Transverse colon (tissue), 4 donors: ENCODE measurements at regions not wholly inside any gene's neighbourhood (a gene's known extent, or its start where the extent isn't known, plus 50 kb on each side); places are given as distances from the start of the nearest gene placed in this dataset.

Experiments
- CTCF ChIP-seq, 5 experiments: fragments of 200-600 bp in 3 of 5; fragments of 450-650 bp in 2 of 5; sonication (generic) in 3 of 5; IDR thresholded peaks; 1 replicate in 2 of 5; 2 replicates in 3 of 5; pipeline ENCODE4 v1.5.1; 2016 to 2017; ENCODE audit warnings: antibody characterized with exemption in 5 of 5, inconsistent platforms in 3 of 5, mild to moderate bottlenecking in 2 of 5, moderate library complexity in 1 of 5
- EP300 ChIP-seq: sonication (generic); formaldehyde crosslinking; IDR thresholded peaks from one replicate; pipeline ENCODE4 v1.6.1; 2017; ENCODE audit warnings: antibody characterized with exemption, low read depth
- POLR2A ChIP-seq: fragments of 450-650 bp; IDR thresholded peaks from one replicate; pipeline ENCODE4 v1.6.1; 2016; ENCODE audit warnings: antibody characterized with exemption, mild to moderate bottlenecking, moderate library complexity
- POLR2AphosphoS5 ChIP-seq, 3 donors: sonication (generic); formaldehyde crosslinking; IDR thresholded peaks; one replicate each; pipeline ENCODE4 v1.6.1; 2016; ENCODE audit warnings: antibody characterized with exemption in 3 of 3

- TF ChIP-seq CTCF (IDR thresholded peaks at IDR 0.05) = no peak
- TF ChIP-seq POLR2A = no peak
- no peak for TF ChIP-seq POLR2AphosphoS5 (IDR thresholded peaks at IDR 0.05)
- TF ChIP-seq EP300 = no peak
These were observed 99.8 kb upstream of the KCNH7 start for GRCh38 chr2:162938387-162938786.
